ENCODE measurements at regions not wholly inside any gene's neighbourhood (a gene's known extent, or its start where the extent isn't known, plus 50 kb on each side); places are given as distances from the start of the nearest gene placed in this dataset.

GRCh38 chr5:109987355-109987754, 297.6 kb downstream of the MAN2A1 start:
- no peak for TF ChIP-seq CTCF (conservative IDR thresholded peaks at IDR 0.05; ENCODE audit: low read length)
- no peak for DNase-seq (ENCODE audit: low read depth)
- H3K4me3 ChIP-seq (ENCODE audit: low read length) = no peak overlapping the region

- TF ChIP-seq CTCF (conservative IDR thresholded peaks at IDR 0.05; ENCODE audit: low read length) = no peak
- no peak overlapping the region for H3K4me3 ChIP-seq (ENCODE audit: low read length)
- no peak for DNase-seq (ENCODE audit: low read depth)
Observed at GRCh38 chr5:109987970-109988369, 298.2 kb downstream of the MAN2A1 start.

- DNase-seq (ENCODE audit: low read depth) = no peak
- no peak for TF ChIP-seq CTCF (conservative IDR thresholded peaks at IDR 0.05; ENCODE audit: low read length)
- H3K4me3 ChIP-seq (ENCODE audit: low read length) = no peak overlapping the region
Observed at GRCh38 chr5:109989161-109989560, 299.4 kb downstream of the MAN2A1 start.

- H3K4me3 ChIP-seq (ENCODE audit: low read length) = no peak overlapping the region
- no peak for TF ChIP-seq CTCF (conservative IDR thresholded peaks at IDR 0.05; ENCODE audit: low read length)
- no peak for DNase-seq (ENCODE audit: low read depth)
Observed at GRCh38 chr5:109989994-109990722, 300.4 kb downstream of the MAN2A1 start.

- no peak overlapping the region for H3K4me3 ChIP-seq (ENCODE audit: low read length)
- TF ChIP-seq CTCF (conservative IDR thresholded peaks at IDR 0.05; ENCODE audit: low read length) = no peak
Observed at GRCh38 chr5:109990723-109991359, 301.1 kb downstream of the MAN2A1 start.

GRCh38 chr5:109992264-109992915, 302.7 kb downstream of the MAN2A1 start:
- no peak for TF ChIP-seq CTCF (conservative IDR thresholded peaks at IDR 0.05; ENCODE audit: low read length)
- DNase-seq (ENCODE audit: low read depth) = no peak
- no peak overlapping the region for H3K4me3 ChIP-seq (ENCODE audit: low read length)

More at GRCh38 chr5:109990723-109991359, 301.1 kb downstream of the MAN2A1 start:
- DNase-seq (ENCODE audit: low read depth) = no peak
